Esophagus muscularis mucosa (tissue), 4 donors: ENCODE measurements at regions not wholly inside any gene's neighbourhood (a gene's known extent, or its start where the extent isn't known, plus 50 kb on each side); places are given as distances from the start of the nearest gene placed in this dataset.

Experiments
- CTCF ChIP-seq, 3 experiments: fragments of 200-600 bp in 2 of 3; fragments of 450-650 bp in 1 of 3; sonication (generic) in 2 of 3; IDR thresholded peaks; one replicate each; pipeline ENCODE4 v1.5.1; 2017 to 2019; ENCODE audit warnings: antibody characterized with exemption in 3 of 3, mild to moderate bottlenecking in 2 of 3, moderate library complexity in 1 of 3
- EP300 ChIP-seq: sonication (generic); formaldehyde crosslinking; IDR thresholded peaks from one replicate; pipeline ENCODE4 v1.6.1; 2017; ENCODE audit warnings: antibody characterized with exemption
- POLR2A ChIP-seq: fragments of 450-650 bp; IDR thresholded peaks from one replicate; pipeline ENCODE4 v1.6.1; 2017; ENCODE audit warnings: antibody characterized with exemption, moderate library complexity, mild to moderate bottlenecking, low read depth
- POLR2AphosphoS5 ChIP-seq, 2 donors: sonication (generic); formaldehyde crosslinking; IDR thresholded peaks; one replicate each; pipeline ENCODE4 v1.6.1; 2017; ENCODE audit warnings: antibody characterized with exemption in 2 of 2

- TF ChIP-seq POLR2A (no peak), CTCF (IDR thresholded peaks at IDR 0.05) (no peak), POLR2AphosphoS5 (IDR thresholded peaks at IDR 0.05) (no peak), EP300 (no peak)
Measured at GRCh38 chr2:241975593-241976284, 106.2 kb downstream of the RTP5 start.
